Inflammatory macrophage treated with lipopolysaccharide for 4 hours (primary cell): ENCODE measurements at regions not wholly inside any gene's neighbourhood (a gene's known extent, or its start where the extent isn't known, plus 50 kb on each side); places are given as distances from the start of the nearest gene placed in this dataset.

Experiments used
- DNase-seq: peaks from one replicate; pipeline ENCODE4 v3.0.0-alpha.2; 2020

- no peak for DNase-seq
These were observed 157.0 kb upstream of the NDUFV2 start for GRCh38 chr18:8945514-8945913.

GRCh38 chr18:8946066-8946838 lies 156.2 kb upstream of the NDUFV2 start:
- DNase-seq, result no peak

GRCh38 chr18:8947566-8947965 lies 154.9 kb upstream of the NDUFV2 start:
- DNase-seq, result no peak

- no peak for DNase-seq
These were observed 154.5 kb upstream of the NDUFV2 start for GRCh38 chr18:8948011-8948410.

- no peak for DNase-seq
These were observed 153.9 kb upstream of the NDUFV2 start for GRCh38 chr18:8948471-8949149.

- no peak for DNase-seq
These were observed 153.3 kb upstream of the NDUFV2 start for GRCh38 chr18:8949206-8949605.

GRCh38 chr18:8951491-8951890 lies 151.0 kb upstream of the NDUFV2 start:
- no peak for DNase-seq

- no peak for DNase-seq
These were observed 150.3 kb upstream of the NDUFV2 start for GRCh38 chr18:8952174-8952573.

- no peak for DNase-seq
These were observed 149.4 kb upstream of the NDUFV2 start for GRCh38 chr18:8952769-8953760.

GRCh38 chr18:8957731-8958130 lies 144.8 kb upstream of the NDUFV2 start:
- no peak for DNase-seq

GRCh38 chr18:8958660-8959059 lies 143.8 kb upstream of the NDUFV2 start:
- DNase-seq, result no peak

GRCh38 chr18:8959551-8960135 lies 142.9 kb upstream of the NDUFV2 start:
- DNase-seq, result no peak

GRCh38 chr18:8960740-8961657 lies 141.5 kb upstream of the NDUFV2 start:
- DNase-seq, result no peak

- no peak for DNase-seq
These were observed 140.2 kb upstream of the NDUFV2 start for GRCh38 chr18:8962192-8962779.

GRCh38 chr18:8962855-8963635 lies 139.5 kb upstream of the NDUFV2 start:
- DNase-seq, result peak; percentile 16

GRCh38 chr18:8963876-8964275 lies 138.6 kb upstream of the NDUFV2 start:
- no peak for DNase-seq

GRCh38 chr18:8965398-8965797 lies 137.1 kb upstream of the NDUFV2 start:
- DNase-seq, result no peak

- DNase-seq, result peak; percentile 68
These were observed 135.7 kb upstream of the NDUFV2 start for GRCh38 chr18:8966821-8967220.

GRCh38 chr18:8967573-8967972 lies 134.9 kb upstream of the NDUFV2 start:
- no peak for DNase-seq

- no peak for DNase-seq
These were observed 132.7 kb upstream of the NDUFV2 start for GRCh38 chr18:8969639-8970390.
